ENCODE measurements at regions not wholly inside any gene's neighbourhood (a gene's known extent, or its start where the extent isn't known, plus 50 kb on each side); places are given as distances from the start of the nearest gene placed in this dataset.

DNA sequence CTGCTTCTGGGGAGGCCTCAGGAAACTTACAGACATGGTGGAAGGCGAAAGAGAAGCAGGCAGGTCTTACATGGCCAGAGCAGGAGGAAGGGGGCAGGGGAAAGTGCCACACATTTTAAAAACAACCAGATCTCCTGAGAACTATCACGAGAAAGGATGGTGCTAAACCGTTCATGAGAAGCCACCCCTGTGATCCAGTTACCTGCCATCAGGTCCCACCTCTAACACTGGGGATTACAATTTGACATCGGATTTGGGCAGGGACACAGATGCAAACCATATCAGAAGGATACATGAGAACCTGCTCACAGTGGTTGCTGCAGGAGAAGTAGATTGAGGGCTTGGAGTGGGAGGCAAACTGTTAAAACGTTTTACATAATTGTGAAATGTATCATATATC, 152.2 kb downstream of the ADAMTS15 start:
- TF ChIP-seq TAF1 (IDR thresholded peaks at IDR 0.05; ENCODE audit: borderline replicate concordance, insufficient read depth, low read length) (no peak), SIN3A (IDR thresholded peaks at IDR 0.05; ENCODE audit: borderline replicate concordance, insufficient read depth, low read length) (no peak), POLR2AphosphoS5 (IDR thresholded peaks at IDR 0.05; ENCODE audit: low read depth, low read length) (no peak)
- TF ChIP-seq, protein P1, sequence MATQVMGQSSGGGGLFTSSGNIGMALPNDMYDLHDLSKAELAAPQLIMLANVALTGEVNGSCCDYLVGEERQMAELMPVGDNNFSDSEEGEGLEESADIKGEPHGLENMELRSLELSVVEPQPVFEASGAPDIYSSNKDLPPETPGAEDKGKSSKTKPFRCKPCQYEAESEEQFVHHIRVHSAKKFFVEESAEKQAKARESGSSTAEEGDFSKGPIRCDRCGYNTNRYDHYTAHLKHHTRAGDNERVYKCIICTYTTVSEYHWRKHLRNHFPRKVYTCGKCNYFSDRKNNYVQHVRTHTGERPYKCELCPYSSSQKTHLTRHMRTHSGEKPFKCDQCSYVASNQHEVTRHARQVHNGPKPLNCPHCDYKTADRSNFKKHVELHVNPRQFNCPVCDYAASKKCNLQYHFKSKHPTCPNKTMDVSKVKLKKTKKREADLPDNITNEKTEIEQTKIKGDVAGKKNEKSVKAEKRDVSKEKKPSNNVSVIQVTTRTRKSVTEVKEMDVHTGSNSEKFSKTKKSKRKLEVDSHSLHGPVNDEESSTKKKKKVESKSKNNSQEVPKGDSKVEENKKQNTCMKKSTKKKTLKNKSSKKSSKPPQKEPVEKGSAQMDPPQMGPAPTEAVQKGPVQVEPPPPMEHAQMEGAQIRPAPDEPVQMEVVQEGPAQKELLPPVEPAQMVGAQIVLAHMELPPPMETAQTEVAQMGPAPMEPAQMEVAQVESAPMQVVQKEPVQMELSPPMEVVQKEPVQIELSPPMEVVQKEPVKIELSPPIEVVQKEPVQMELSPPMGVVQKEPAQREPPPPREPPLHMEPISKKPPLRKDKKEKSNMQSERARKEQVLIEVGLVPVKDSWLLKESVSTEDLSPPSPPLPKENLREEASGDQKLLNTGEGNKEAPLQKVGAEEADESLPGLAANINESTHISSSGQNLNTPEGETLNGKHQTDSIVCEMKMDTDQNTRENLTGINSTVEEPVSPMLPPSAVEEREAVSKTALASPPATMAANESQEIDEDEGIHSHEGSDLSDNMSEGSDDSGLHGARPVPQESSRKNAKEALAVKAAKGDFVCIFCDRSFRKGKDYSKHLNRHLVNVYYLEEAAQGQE (IDR thresholded peaks at IDR 0.05; ENCODE audit: insufficient read depth in 1 of 2, low read depth in 2 of 2, low read length in 2 of 2): no peak

Measured in PFSK-1 (cell line).